Iris pigment epithelial cell (primary cell): ENCODE measurements at regions not wholly inside any gene's neighbourhood (a gene's known extent, or its start where the extent isn't known, plus 50 kb on each side); places are given as distances from the start of the nearest gene placed in this dataset.

Experiments
- DNase-seq: peaks from one replicate; pipeline ENCODE4 v3.0.0-alpha.2; 2011; ENCODE audit warnings: low read depth

- DNase-seq: peak; percentile 22
Measured at GRCh38 chr21:28826569-28826968, 166.1 kb downstream of the LTN1 start.

GRCh38 chr21:28826021-28826420 lies 166.7 kb downstream of the LTN1 start:
- DNase-seq: no peak

DNA sequence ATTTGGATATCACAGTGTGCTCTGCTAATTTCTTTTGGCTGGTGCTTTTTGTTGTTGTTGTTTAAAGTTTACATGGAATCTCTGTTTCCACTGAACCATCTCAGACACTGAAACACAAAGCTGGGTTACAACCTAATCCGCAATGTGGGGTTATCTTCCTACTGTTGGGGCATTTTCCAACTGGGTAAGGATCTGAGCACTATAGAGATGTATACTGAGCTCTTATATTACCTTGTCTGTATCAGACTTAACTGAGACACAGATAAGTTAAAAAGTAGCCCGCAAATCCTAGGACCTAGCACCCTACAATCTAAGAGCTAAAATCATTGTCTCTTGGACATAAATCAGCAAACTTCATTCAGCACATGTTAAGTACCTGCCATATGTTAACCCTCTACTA lies 169.2 kb downstream of the LTN1 start:
- DNase-seq: no peak

DNA sequence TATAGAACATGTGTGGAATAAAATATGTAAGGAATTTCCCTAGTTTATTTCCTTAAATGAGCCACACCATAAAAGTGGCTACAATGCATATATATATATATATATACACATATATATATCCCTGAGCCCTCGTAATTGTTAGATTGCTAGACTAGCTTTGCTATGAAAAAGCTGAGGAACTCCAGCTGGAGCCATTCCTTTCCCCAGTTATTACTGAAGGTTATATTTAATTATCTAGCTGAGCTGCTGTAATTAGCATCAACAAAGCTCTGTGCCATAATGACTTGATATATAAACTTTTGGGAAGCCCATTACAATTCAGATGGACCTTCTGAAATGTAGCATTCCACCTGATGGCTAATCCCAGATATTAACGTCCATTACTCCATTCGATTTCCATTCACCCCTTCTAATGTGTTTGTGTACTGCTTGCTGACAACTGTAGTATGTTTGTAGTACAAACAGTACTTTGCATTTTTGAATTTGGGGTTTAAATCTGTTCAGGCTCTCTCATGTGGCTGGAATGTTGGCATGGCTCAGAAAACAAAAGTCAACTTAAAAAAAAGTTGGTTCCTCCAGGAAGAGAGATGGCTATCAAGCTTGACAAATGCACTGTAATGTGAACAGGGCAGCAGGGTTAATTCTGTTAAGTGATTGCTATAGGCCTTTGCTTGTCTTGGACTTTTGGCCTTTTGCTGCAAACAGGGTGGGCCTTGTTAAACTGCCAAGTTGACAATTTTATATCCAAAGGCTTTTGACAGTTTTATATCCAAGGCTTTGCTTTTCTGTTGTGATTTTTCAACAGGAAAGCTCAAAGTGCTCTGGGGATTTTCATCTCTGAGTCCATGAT lies 170.0 kb downstream of the LTN1 start:
- DNase-seq: peak; percentile 50

DNA sequence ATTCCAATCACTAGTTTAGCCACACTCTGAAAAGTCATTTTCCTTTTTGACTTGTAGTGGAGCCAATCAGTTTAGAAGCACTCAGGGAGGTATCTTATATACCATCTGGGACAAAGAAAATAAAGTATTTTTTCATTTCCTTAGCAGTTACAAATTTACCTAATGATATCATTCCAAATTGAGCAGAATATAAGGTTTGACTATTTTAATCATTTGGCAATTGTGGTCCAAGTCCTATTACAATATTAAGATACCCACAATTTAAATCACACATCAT lies 170.6 kb downstream of the LTN1 start:
- DNase-seq: no peak

DNA sequence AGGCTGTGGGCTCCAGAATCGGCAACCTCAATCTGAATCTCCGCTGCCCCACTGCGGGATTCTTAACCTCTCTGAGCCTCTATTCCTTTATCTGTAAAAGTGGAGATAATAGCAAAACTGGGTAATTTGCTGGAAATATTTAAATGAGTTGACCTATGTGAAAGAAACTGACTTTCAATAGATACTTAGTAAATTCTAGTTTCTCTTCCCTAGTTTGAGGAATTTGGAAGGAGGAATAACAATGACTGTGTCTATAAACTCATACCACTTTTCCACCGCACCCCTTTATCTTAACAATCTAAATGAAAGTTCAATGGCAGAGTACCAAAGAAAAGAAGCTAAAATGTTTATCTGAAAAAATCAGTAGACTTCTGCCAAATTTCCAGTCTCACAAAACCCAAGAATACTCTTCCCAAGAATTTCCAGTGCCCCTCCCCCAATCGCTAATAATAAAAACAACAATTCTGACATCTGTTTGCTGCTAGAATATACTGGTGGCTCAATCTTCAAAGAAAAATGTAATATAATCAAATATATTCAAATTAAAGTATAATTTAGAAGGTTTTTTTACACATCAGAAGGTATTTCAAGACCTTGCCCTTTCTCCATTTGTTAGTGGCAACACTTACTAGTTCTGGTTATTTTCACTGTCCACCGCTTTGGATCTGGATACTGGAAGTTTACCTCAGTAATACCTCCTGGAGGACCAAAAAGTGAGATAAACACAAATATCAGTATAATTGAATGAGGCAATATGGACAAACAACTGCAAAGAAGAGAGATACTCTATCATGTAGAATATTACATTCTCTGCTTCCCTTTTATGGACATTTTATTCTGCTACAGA lies 171.2 kb downstream of the LTN1 start:
- no peak for DNase-seq

- DNase-seq: peak; percentile 17
Measured at GRCh38 chr21:28818663-28819278, 173.9 kb downstream of the LTN1 start.

DNA sequence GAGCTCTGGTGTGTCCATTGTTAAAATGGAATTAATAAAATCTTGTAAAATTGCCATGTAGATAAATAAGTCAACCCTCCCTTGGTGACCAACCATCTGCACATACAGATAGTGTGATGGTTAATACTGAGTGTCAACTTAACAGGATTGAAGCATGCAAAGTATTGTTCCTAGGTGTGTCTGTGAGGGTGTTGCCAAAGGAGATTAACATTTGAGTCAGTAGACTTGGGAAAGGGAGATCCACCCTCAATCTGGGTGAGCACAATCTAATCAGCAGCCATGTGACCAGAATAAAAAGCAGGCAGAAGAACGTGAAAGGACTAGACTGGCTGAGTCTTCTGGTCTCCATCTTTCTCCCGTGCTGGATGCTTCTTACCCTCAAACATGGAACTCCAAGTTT lies 174.8 kb downstream of the LTN1 start:
- DNase-seq: no peak

- DNase-seq: no peak
Measured at GRCh38 chr21:28811860-28812259, 180.8 kb downstream of the LTN1 start.

DNA sequence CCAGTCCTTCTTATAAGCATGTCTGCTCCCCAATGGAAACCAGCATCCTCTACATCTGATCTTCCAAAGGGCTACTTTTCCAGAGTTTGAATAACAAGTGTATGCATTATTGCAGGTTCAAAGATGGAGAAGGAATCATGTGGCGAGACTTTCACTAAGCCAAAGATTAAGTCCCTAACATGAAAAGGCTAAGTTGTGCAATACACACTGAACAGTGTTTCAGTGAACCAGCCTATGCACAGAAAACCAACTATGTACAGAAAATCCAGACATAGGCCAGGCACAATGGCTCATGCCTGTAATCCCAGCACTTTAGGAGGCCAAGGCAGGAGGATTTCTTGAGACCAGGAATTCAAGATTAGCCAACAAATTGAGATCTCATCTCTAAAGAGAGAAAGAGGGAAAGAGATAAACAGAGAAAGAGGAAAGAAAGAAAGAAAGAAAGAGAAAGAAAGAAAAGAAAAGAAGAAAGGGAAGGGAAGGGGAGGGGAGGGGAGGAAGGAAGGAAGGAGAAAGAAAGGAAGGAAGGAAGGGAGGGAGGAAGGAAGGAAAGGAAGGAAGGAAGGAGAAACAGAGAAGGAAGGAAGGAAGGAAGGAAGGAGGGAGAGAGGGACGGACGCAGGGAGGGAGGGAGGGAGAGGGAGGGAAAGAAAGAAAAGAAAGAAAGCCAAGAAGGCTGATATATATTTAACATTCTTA lies 181.7 kb downstream of the LTN1 start:
- no peak for DNase-seq

DNA sequence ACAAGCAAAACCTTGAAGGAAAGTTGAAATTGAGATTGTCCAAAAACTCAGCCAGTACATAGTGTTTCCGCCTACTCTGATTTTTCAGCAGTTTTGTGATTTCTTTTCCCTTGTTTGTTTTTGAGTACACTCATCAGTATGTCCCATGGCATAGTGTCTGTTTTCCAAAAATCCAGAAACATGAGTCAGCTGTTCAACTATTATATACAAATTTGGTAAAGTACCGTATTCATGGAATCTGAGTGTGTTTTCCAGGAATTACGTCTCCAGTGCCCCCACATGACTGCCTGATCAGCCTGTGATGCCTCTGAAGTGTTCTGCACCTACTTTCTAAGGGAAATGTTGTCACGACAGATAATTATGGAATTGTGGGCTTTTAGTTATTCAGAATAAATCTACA lies 186.8 kb downstream of the LTN1 start:
- DNase-seq: peak; percentile 71

DNA sequence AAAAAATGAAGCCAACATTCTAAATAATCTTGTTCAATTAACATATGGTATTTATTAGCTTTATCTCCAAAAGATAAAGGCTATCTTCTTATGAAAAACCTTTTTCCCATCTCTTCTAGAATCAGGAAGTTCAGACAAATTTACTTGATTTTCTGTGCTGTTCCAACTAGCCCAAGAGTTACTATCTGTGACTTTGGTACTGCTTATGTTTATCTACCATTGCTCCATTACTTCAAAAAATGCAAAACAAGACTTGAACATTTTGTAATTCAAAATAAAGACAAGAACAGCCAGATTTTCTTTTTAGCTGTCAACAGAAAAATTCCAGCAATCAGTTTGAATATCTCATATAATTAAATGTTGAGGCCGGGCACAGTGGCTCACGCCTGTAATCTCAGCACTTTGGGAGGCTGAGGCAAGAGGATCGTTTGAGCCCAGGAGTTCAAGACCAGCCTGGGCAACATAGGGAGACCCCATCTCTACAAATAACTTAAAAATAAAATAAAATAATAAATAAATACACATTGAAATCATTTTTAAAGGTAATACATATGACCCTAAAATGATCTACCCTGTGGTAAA lies 188.5 kb downstream of the LTN1 start:
- DNase-seq: no peak

DNA sequence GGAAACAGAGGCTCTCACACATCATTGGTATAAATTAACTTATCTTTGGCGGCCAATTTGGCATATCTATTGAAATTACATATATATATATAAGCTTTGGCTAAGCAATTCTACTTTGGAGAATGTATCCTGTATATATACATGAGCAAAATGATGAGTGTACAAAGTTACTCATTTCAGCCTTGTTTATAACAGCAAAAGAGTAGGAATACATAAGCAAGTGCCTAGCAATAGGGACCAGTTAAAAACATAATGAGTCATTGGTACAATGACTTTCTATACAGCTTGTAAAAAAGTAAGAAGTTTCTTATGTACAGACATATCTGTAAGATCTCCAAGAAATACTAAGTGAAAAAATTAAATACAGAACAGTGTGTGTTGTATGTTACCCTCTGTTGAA lies 190.8 kb downstream of the LTN1 start:
- DNase-seq: peak; percentile 15

DNA sequence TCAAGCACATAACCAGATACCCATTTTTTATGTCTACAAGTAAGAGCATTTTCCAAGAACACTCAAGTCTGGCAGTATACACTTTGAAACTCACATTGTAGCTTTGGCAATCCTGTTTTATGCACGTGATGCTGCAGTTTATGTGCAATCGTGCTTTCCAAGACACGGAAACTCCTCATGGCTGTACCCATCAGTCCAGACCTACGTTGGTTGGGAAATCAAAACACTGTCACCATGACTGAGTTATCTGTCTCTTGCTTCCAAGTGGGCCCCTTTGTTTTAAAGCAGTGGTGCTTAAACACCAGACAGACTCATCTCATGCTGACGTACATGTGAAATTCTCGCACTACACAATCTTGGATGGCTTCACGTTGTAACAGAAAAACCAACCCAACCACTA lies 192.8 kb downstream of the LTN1 start:
- DNase-seq: no peak

DNA sequence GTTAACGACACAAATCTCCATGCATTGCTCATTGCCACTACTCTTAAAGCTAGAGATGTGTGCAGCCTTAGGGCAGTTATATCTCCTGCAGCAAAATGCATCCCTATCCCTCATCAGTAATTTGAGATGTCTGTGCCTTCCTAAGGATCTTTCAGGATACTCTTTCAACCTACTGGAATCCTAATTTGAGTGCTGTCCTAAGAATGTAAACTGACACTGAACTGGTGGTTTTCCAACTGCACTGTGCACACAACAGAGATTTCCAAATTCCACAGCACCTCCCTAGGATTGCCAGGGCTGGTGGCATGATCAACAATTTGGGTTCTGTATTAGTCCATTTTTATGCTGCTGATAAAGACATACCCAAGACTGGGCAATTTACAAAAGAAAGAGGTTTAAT lies 193.9 kb downstream of the LTN1 start:
- DNase-seq: no peak

DNA sequence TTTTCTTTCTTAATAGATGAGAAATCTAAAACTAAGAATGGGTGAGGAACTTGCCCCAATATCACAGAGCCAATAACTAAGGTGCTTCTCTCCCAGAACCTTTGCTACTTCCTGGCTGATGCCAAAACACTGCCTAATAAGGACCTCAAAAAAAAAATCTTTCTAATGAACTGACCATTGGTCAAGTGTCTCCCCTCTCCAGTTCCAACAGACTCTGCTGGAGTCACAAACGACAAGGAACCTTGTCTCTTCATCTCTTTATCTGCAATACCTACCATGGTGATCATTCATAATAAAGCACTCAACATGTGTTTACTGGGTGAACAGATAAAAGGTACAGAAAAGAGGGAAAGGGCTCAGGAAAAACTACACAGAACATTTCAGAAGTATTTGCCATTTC lies 197.4 kb downstream of the LTN1 start:
- no peak for DNase-seq

DNA sequence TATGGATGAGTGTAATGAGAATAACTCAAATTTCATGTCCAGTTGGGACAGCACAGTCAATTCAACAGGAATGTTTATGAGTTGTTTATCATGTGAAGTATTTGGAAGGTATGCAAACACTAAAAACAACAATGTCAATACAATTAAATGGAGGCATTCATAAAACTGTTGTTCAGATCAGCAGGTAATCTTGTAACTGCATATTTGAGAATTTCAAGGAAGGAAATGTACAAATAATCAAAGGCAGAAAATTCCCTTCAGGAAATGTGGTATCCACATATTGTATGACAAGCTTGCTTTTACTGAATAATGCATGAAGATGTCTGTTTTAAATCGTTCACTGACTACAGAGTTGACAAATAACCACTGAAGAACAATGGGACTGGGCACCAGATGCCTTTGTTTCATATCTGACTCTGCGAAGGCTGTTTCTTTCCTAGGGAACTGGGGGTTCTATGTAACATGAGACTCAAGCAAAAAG lies 198.3 kb downstream of the LTN1 start:
- DNase-seq: no peak

DNA sequence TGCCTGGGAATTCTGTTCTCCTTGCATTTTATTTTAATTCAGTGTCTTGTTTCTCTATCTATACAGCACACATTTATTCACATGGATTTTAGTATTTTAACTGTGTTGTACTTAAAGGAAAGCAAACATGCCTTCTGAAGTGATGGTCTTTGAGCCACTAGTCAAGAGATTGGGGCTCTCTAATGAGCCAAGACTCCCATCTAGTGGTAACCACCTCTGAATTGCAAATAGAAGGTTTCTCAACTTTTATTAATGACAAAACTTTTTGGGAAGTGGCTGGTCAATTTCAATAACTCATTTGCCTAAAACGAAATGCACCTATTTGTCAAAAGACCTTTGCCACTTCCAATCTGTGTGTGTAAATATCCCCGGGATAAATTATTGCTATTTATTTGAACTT lies 199.6 kb downstream of the LTN1 start:
- peak; percentile 51 for DNase-seq

DNA sequence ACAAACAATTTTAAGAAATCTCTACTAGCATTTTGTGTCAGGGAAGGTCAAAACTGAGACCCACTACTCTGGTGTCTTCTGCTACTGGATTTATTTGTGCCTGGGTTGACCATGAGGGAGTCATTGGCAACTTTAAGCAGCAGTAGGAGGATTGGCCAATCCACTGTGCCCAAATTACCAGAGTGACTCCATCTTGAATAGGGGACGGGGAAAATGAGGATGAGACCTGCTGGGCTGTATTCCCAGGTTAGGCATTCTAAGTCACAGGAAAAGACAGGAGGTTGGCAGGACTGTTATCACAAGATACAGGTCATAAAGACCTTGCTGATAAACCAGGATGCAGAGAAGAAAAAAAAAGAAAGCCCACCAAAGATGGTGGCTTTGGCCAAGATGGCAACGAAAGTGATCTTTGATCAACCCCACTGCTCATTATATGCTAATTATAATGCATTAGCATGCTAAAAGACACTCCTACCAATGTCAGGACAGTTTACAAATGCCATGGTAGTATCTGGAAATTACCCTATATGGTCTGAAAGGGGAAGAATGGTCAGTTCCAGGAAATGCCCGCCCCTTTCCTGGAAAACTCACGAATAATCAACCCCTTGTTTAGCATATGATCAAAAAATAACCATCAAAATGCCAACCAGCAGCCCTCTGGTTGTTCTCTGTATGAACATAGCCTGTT lies 200.9 kb downstream of the LTN1 start:
- no peak for DNase-seq

DNA sequence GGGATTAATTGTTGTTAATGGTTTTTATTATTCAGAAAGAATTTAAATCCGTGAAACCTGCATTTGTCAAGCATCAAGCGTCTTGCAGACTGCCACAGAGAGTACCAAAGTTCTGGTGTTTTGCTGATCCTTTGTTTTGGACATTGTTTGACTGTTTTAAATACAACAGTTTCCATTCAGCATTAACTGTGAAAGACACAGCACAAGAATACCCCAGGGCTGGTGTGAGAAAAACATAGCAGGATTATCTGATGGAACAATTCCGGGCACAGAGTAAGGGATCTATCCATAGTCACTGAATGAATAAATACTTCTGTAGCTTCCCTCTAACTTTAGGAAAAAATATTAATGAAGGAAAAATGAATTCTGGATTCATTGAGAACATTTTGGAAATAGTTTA lies 202.3 kb downstream of the LTN1 start:
- no peak for DNase-seq

DNA sequence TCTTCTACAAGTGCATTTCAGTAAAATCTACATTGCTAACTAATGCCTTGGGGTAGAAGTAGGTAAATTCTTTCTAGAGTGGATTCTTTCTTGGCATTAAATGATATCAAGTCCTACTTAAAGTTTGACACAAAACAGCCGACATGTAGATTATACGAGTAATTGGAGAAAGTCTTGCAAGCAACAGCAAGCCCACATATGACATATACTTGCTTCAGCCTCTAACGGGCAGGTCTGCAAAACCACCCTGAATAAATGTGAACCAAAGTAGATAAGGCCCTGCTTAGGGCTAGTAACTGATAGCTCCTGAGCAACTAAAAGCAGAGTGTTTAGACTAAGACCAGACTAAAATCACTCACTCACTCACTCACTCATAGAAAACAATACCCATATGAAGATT lies 203.2 kb downstream of the LTN1 start:
- no peak for DNase-seq
